ENCODE measurements at regions not wholly inside any gene's neighbourhood (a gene's known extent, or its start where the extent isn't known, plus 50 kb on each side); places are given as distances from the start of the nearest gene placed in this dataset.

DNA sequence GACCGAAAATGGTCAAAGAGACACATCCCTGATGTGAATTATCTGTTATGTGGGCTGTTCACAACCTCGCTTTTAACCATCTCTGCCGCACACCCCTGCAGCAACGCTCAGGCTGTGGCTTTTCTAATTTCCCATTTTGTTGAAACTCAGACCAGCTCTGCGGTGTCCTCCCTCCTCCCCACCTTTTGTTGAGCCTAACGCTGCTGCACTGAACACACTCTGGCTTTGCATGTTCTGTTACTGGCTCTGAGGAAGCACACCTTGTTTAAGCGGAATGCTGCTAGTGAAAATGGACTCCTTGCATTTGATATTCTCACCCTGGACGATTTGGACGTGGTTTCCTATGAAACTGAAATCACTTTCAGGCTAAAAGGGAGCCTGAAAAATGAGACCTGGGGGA, 198.5 kb upstream of the MTNR1B start:
- TF ChIP-seq, protein P1, sequence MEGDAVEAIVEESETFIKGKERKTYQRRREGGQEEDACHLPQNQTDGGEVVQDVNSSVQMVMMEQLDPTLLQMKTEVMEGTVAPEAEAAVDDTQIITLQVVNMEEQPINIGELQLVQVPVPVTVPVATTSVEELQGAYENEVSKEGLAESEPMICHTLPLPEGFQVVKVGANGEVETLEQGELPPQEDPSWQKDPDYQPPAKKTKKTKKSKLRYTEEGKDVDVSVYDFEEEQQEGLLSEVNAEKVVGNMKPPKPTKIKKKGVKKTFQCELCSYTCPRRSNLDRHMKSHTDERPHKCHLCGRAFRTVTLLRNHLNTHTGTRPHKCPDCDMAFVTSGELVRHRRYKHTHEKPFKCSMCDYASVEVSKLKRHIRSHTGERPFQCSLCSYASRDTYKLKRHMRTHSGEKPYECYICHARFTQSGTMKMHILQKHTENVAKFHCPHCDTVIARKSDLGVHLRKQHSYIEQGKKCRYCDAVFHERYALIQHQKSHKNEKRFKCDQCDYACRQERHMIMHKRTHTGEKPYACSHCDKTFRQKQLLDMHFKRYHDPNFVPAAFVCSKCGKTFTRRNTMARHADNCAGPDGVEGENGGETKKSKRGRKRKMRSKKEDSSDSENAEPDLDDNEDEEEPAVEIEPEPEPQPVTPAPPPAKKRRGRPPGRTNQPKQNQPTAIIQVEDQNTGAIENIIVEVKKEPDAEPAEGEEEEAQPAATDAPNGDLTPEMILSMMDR (conservative IDR thresholded peaks at IDR 0.05; ENCODE audit: low read depth, low read length) = no peak
- no peak for TF ChIP-seq EZH2 (IDR thresholded peaks at IDR 0.05; ENCODE audit: low read length, unreplicated experiment)
